ENCODE measurements at regions not wholly inside any gene's neighbourhood (a gene's known extent, or its start where the extent isn't known, plus 50 kb on each side); places are given as distances from the start of the nearest gene placed in this dataset.
"Not testable (repeated sequence)": the region's sequence is repeated elsewhere in the genome, so short reads cannot be mapped to it uniquely, and the experiment has no call there.

DNA sequence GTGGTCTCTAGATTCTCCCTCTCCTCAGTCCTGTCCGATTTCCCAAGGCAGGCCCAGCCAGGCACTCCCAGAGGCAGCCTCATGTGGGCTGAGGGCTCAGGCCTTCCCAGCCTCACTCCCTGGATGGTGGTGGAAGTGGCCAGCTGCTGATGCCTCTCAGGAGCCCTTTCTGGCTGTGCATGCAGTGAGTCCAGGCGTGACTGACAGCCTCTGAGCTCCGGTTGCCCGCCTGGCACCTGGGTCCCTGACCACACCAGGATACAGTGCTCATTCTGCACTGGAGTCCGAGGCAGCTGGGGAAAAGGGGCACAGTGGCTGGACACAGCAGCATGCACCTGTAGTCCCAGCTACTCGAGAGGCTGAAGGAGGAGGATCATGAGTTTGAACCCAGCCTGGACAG is 132.6 kb downstream of the CUL2 start:
- no peak for DNase-seq

DNA sequence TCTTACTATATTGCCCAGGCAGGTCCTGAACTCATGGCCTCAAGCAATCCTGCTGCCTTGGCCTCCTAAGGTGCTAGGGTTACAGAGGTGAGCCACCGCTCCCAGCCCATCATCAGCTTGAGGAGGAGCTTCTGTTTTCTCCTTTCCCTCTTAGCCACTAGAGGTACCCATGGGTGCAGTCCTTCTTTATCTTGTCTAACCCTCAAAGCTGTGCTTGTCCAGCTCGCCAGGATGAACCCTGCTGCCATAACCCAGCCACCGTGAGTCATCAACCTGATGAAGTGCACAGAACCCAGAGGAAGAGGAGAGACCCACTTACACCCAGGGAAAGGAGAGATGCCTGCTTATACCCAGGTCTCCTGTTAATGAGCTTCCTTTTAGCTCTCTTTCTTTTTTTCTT is 133.4 kb downstream of the CUL2 start:
- no peak for DNase-seq

DNA sequence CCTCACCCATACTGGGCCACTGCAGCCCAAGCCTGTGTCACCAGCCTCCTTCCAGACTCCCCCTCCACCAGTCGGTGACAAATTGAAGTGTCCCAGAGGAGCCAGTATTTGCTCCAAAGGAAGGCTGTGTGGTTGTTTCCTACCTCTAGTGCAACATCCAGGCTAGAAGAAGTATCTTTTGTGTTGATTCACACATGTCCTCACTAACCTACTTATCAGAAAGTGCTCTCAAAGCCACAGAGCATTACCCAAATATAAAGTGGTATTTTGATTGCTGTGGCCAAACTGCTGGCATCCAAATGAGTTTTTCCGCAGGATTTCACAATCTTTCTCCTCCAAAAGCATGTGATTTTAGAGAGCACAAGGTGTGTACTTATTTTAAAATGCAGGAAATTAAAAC is 134.8 kb downstream of the CUL2 start:
- DNase-seq = no peak

DNA sequence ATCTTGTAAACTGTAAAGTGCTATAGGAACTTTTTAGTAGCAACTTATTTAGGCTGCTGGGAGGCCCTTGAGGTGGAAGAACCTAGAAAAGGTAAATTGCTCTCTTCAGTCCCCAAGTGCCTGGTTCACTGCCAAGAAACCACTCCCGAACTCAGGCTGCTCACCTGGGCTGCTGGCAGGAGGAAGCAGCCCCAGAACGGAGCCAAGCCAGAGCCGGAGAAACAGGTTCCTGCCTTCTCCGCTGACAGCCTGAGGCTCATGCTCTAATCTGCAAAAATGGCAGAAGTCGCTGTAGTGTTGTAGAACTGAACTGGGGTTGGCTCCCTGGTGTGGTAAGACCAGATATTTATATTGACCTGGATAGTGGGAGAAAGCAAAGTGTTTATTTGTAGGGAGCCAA is 136.0 kb downstream of the CUL2 start:
- no peak for DNase-seq

DNA sequence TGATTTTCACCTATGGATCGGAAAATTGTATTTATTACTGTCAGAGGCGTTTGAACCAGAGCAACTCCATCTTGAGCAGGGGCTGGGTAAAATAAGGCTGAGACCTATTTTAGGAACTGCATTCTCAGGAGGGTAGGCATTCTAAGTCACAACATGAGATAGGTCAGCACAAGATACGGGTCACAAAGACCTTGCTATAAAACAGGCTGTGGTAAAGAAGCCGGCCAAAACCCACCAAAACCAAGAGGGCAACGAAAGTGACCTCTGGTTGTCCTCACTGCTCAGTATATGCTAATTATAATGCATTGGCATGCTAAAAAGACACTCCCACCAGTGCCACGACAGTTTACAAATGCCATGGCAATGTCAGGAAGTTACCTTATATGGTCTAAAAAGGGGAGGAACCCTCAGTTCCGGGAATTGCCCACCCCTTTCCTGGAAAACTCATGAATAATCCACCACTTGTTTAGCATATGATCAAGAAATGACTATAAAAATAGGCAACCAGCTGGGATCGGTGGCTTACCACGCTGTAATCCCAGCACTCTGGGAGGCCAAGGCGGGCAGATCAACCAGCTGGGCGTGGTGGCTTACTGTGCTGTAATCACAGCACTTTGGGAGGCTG is 136.3 kb upstream of the PARD3 start:
- not testable (repeated sequence) for DNase-seq

DNA sequence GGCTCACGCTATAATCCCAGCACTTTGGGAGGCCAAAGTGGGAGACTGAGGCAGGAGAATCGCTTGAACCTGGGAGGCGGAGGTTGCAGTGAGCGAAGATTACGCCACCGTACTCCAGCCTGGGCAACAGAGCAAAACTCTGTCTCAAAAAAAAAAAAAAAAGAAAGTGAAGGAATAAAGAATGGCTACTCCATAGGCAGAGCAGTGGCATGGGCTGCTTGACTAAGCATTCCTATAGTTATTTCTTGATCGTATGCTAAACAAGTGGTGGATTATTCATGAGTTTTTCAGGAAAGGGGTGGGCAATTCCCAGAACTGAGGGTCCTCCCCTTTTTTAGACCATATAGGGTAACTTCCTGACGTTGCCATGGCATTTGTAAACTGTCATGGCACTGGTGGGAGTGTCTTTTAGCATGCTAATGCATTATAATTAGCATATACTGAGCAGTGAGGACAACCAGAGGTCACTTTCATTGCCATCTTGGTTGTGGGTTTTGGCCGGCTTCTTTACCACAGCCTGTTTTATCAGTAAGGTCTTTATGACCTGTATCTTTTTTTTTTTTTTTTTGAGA is 130.9 kb upstream of the PARD3 start:
- DNase-seq = not testable (repeated sequence)

DNA sequence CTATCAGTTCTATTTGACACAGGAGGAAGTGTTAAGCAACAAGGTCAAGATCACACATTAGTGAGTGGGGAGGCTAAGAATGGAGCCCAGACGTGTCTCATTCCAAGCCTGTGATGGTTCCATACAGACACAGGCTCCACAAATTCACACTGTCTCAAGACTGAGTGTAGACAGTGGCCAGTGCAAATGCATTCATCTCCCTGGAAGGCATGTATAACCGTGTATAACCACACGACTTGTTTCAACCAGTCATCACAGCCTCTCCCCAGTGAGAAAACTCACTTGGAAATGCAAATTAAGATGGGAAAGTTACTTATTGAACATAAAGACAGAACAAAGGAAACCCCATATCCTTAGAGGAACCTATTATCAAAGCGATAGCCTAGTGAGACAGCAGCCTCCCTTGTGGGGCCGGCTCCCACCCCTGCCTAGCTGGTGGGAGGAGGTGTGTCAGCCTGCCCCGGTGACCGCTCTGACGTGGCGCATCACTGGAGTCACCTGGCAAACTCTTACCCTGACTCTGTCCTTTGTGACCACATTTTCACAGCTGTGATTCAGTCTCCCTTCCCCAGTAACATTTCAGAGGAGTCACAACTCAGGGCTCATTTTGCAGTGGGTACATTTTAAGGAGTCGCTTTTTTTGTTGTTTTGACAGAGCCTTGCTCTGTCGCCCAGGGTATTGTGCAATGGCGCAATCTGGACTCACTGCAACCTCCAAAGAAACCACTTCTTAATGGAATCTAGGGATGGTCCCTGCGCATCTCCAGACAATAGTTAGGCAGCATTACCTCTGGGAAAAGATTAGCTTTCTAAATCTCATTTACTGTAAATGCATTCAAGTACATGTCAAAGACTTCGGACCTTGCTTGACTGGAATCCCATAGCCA is 126.6 kb upstream of the PARD3 start:
- DNase-seq = no peak

DNA sequence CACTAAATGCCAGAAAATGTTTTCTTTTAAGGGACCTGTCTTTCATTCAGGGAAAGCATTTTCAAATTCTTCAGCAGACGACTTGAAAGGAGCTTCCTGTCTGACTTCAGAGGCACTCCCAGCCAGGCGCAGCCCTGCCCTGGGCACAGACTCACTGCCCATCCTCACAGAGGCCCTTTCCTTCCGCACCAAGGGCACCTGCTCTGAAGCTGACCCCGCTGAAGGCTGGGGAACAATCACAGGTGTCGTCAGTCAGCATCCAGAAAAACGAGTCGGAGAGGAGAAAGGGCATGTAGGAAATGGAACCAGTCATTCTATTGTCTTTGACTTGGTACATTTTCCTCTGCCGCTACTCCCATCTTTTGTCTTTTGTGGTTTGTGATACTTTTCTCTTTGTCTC is 125.3 kb upstream of the PARD3 start:
- DNase-seq = no peak

DNA sequence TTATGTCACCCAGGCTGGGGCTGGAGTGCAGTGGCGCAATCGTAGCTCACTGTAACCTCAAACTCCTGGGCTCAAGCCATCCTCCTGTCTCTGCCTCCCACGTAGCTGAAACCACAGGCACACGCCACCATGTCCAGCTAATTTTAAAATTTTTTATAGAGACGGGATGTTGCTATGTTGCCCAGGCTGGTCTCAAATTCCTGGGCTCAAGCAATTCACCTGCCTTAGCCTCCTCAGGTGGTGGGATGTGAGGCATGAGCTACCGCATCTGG is 123.2 kb upstream of the PARD3 start:
- DNase-seq = no peak

DNA sequence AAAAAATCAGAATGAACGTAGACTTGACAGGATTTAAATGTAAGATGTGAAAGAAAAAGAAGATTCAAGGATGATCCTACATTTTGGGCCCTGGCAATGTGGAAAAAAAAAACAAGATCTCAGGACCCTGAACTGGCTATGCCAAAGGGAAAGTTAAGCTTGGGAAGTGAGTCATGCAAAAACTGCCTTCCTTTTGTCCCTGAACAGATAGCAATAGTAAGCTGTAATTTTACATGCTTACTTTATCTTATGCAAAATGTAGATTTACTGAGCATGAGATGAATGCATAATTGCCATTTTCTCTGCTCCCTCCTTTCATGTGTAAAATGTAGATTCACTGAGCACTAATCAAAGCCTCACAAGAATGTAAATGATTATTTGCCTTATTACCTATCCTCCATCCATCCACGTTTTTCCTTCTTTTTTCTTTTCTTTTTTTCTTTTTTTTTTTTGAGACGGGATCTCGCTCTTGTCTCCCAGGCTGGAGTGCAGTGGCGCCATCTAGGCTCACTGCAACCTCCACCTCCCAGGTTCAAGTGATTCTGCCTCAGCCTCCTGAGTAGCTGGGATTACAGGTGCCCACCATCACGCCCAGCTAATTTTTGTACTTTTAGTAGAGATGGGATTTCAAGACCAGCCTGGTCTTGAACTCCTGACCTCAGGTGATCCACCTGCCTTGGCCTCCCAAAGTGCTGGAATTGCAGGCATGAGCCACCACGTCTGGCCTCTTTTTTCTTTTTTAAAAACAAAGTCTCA is 122.7 kb upstream of the PARD3 start:
- not testable (repeated sequence) for DNase-seq

DNA sequence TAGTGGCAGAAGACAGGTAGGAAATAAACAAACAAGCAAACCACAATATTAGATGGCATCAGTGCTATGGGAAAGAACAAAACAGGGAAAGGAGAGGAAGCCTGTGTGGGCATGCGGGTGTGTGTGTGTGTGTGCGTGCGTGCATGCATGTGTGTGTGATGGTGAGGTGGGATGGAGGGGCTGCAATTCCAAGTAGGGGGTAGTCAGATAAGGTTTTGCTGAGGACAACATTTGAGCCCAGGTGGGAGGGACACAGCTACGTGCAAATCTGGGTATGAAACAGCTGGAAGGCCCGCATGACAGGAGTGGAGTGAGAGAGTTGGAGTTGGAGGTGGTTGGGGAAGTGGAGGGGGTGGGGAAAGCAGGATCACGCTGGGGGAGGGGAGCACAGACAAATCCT is 121.0 kb upstream of the PARD3 start:
- DNase-seq = no peak

DNA sequence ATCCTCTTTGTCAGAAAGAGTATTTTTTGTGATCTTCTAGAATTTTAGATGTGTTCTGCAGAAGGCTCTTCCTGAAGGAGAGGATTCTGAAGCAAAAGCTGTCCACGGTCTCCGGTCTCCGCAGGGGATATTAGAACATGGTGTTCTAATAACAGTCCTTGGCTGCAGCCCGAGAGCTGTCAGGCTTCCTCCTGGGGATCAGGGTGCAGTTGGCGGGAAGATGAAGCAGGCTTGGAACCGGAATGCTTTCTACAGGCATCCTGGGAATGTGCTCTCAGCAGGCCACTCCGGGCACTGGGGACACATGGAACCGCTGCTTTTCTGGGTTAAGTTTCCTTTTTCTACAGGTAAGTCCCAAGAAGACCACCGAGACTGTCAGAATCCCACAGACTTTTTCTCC is 118.6 kb upstream of the PARD3 start:
- no peak for DNase-seq

DNA sequence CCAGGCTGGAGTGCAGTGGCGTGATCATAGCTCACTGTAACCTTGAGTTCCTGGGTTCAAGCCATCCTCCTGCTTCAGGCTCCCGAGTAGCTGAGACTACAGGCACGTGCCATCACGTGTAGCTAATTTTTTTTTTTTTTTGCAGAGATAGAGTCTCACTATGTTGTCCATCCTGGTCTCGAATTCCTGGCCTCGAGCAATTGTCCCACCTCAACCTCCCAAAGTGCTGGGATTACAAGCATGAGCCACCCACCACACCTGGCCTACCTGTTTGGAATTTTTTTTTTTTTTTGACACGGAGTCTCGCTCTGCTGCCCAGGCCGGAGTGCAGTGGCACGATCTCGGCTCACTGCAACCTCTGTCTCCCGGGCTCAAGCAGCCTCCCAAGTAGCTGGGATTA is 117.1 kb upstream of the PARD3 start:
- DNase-seq = no peak

DNA sequence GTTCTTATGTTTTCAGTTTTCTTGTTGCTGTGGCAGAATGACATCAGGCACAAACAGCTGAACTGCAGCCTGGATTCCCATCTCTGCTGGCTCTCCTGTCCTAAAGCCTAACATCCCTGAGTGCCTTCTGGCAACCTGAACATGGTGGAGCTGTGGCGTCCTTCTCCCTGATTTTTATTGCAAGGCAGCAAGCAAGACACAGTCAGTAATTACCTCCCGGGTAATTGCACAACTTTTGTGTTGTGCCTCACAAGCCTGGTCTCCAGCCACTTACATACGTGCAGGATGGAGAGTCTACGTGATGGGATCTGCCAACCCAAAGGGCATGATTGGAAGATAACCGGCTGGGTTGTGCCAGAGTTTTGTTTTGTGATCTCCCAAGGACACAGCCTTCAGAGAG is 116.1 kb upstream of the PARD3 start:
- no peak for DNase-seq

DNA sequence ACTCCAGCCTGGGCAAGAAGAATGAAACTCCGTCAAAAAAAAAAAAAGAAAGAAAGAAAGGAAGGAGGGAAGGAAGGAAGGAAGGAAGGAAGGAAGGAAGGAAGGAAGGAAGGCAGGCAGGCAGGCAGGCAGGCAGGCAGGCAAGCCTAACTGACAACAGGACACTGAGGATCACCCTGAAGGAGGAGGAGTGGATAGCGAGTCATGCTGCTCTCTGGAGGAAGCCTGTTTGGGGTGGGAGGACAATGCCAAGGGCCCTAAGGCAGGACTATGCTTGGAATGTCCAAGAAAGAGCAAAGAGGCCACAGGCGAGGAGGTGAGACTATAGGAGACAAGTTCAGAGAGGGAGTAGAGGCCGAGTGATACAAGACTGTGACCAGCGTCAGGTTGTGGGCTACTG is 107.0 kb upstream of the PARD3 start:
- no peak for DNase-seq

DNA sequence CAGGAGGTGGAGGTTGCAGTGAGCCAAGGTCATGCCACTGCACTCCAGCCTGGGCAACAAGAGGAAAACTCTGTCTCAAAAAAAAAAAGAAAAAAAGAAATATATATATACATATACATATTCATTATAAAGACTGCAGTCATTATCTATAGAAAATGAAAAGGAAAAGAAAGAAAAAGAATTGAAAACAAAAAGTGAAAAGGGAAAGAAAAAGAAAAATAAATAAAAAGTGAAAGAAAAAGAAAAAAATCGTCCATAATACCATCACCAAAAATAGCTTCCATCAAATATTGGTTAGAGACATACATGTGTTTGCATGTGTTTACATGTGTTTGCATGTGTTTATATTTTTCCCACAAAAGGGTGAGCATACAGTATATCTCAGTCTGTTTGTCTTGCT is 105.5 kb upstream of the PARD3 start:
- no peak for DNase-seq

DNA sequence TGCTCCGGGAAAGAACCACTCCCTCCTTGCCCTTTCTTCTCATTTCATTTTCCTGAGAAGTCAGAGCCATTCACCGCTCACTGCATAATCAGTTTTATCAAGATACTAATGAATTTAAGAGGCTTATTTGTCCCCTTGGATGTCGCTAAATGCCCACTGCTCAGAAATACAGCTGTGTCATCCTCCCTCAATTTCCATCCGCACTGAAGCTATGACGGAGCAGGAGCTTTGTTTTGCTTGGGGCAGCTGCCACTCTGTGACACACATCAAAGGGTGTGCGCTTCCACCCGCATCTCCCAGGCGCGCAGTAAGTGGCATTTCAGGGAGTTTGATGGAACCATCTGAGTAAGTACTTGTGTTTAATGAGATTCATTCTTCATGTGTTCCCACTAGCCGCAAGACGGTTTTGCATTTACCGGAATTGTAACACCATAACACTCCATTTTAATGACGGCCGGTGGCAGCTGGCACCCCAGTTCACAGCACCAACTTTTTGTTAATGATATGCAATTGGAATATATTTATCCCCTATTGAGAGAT is 103.8 kb upstream of the PARD3 start:
- no peak for DNase-seq

DNA sequence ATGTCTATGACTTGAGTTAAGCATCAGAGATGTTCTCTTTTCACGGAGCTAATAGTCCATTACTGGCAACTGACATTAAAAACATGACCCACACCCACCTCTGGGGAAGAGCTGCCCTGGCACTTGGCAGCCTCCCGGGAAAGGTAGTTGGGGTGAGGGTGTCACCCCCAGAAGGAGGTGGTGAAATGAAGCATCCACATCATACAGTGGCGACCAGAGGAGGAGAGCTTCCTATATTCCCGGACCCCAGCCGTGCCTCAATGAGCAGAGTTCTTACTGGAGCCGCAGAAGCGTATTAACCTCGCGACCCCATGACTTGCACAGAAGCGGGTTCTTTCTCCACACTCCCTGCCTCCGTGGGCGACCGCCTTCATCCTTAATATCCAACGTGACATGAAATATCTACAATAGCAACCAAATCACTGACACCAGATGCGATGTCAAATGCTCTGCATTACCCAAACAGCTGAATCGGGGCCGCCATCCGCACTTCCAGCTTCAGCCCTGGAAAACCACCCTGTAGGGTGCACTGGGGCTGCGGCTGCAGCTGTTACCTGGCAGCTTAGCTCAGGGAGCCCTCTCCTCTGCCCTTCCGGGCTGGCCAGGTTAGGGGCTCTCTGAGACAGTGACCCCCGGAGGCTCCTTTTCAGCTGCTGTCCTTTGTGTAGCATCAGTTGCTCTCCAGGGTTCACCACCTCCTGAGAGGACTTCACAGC is 103.1 kb upstream of the PARD3 start:
- DNase-seq = no peak

DNA sequence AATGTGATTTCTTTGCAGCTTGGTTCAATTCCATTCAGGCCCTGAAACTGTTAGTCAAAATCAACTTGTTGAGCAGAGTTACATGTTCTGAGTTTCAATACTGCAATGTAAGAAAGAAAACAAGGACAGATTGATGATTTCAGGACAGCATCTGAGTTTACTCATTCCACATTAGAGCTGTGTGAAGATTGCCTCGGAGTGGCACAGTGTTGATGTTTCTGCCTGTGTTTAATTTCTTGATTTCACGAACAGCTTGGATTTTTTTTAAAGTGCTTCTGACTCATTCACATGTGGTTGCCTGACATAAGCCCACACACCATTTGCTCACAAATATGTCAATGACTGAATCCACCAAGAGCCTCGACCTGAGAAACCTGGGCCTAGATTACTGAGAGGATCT is 101.2 kb upstream of the PARD3 start:
- DNase-seq = no peak

DNA sequence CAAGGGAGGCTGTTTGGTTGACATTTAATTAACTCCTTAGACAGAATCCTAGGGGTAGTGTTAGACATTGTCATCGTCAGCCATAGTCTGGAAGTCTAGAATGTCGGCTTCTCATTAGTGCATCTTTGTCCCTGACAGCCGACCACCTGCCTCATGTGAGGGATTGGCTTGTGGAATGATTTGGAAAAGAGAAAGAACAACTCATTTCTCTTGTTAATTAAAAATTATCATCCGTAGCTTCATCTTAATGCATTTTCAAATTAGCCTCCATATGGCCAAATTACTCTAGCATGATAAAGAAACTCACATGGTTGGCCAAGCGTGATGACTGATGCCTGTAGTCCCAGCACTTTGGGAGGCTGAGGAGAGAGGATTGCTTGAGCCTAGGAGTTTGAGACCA is 97.7 kb upstream of the PARD3 start:
- DNase-seq = no peak

DNA sequence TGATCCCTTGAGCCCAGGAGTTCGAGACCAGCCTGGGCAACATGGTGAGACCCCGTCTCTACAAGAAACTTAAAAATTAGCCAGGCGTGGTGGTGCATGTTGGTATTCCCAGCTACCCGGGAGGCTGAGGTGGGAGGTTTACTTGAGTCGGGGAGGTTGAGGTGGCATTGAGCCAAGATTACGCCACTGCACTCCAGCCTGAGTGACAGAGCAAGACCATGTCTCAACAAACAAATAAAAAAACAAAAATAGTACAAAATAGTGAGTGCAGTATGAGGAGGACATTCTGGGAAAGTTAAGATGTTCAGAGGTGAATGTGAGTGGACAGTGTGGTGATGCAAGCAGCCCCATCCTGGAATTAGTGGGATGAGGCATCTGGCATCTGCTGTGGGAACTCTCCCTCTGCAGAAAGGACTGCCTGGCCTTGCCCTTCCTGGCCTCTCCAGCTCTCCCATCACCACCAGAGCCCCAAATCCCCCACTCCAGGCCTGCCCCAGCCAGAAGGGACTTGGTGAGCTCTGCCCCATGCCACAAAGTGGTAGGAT is 96.6 kb upstream of the PARD3 start:
- no peak for DNase-seq

DNA sequence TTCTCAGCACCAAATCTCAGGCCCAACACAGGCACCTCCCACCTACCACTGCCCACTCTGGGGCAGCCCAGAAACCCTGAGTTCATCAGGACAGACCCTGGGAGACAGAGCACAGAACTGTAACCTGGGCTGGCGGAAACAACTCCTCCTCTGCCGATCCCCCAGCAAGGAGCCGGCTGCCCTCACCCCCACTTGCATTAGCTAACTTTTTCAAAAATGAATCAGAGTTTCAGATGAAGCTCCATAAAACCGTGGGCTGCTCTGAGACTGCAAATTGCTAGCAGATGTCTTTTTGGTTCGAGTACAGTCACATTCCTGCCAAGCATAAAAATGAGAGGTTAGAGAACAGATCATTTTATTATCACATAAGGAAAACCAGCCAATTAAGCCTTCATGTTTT is 93.4 kb upstream of the PARD3 start:
- no peak for DNase-seq

Data from stimulated activated naive CD4-positive, alpha-beta T cell (primary cell).